PC-9 (cell line): ENCODE measurements at regions not wholly inside any gene's neighbourhood (a gene's known extent, or its start where the extent isn't known, plus 50 kb on each side); places are given as distances from the start of the nearest gene placed in this dataset.
A peak's percentile ranks its signal among the peaks of the same experiment; 100 is the strongest.

Source experiments
- BruUV-seq: library from RNA; stranded (reverse); fragments of 400-500 nt; replicated peaks from 2 replicates; lab custom pipeline; 2021; lab: Mats Ljungman, UMichigan
- CTCF ChIA-PET: fragments of 300-600 bp; sonication (Branson Sonifier 250); formaldehyde crosslinking; loops from one replicate; lab custom pipeline; 2022; ENCODE audit warnings: antibody characterized with exemption; lab: Charles Lee
- POLR2A ChIA-PET: fragments of 300-600 bp; sonication (Branson Sonifier 250); formaldehyde crosslinking; loops from one replicate; lab custom pipeline; 2022; ENCODE audit warnings: antibody characterized with exemption; ENCODE audit not compliant: unreplicated experiment; lab: Charles Lee
- DNase-seq, 2 experiments: peaks; one replicate each; pipeline versions ENCODE4 v3.0.0 to v3.0.0-alpha.2; 2015 to 2022; ENCODE audit warnings: mixed read lengths in 1 of 2
- H2AFZ ChIP-seq: fragments of 200-600 bp; sonication (generic); 2 replicates; pipeline ENCODE4 v1.8.1; 2017; ENCODE audit warnings: antibody characterized with exemption
- H3F3A ChIP-seq: fragments of 200-600 bp; sonication (generic); 2 replicates; pipeline ENCODE4 v1.8.1; 2017; ENCODE audit warnings: antibody characterized with exemption, mild to moderate bottlenecking, low read depth; ENCODE audit not compliant: insufficient read depth
- H3K27ac ChIP-seq: fragments of 200-600 bp; sonication (generic); 2 replicates; pipeline ENCODE4 v1.6.1; 2016; ENCODE audit warnings: mixed run types
- H3K27me3 ChIP-seq: fragments of 200-600 bp; sonication (generic); 2 replicates; pipeline ENCODE4 v1.6.1; 2016; ENCODE audit warnings: low read depth, mixed run types; ENCODE audit not compliant: insufficient read depth
- H3K36me3 ChIP-seq: fragments of 200-600 bp; sonication (generic); 2 replicates; pipeline ENCODE4 v1.6.1; 2016; ENCODE audit warnings: low read depth, mixed run types
- H3K4me1 ChIP-seq: fragments of 200-600 bp; sonication (generic); replicated peaks from 2 replicates; pipeline ENCODE4 v1.6.1; 2016; ENCODE audit warnings: mixed run types; ENCODE audit not compliant: insufficient read depth
- H3K4me2 ChIP-seq: fragments of 200-600 bp; sonication (generic); 2 replicates; pipeline ENCODE4 v1.6.1; 2017; ENCODE audit warnings: mixed run types
- H3K4me3 ChIP-seq: fragments of 200-600 bp; sonication (generic); 2 replicates; pipeline ENCODE4 v1.6.1; 2016; ENCODE audit warnings: mixed run types
- H3K79me2 ChIP-seq: fragments of 200-600 bp; sonication (generic); 2 replicates; pipeline ENCODE4 v1.6.1; 2017; ENCODE audit warnings: low read depth, mixed run types
- H3K9me2 ChIP-seq: fragments of 200-600 bp; sonication (generic); 2 replicates; pipeline ENCODE4 v1.8.1; 2017; ENCODE audit warnings: mild to moderate bottlenecking; ENCODE audit not compliant: insufficient read depth
- H3K9me3 ChIP-seq: fragments of 200-600 bp; sonication (generic); 2 replicates; pipeline ENCODE4 v1.8.1; 2016; ENCODE audit warnings: low read depth; ENCODE audit not compliant: insufficient read depth
- H4K20me1 ChIP-seq: fragments of 200-600 bp; sonication (generic); 2 replicates; pipeline ENCODE4 v1.8.1; 2017; ENCODE audit not compliant: insufficient read depth
- EZH2 ChIP-seq: fragments of 200-600 bp; sonication (generic); IDR thresholded peaks from 2 replicates; pipeline ENCODE4 v1.8.0; 2017; ENCODE audit warnings: antibody characterized with exemption, low read depth
- intact Hi-C: fragments of 100-400 bp; cut with micrococcal nuclease; formaldehyde crosslinking; loops from one replicate; pipeline ENCODE4 v1.10.0; 2022; ENCODE audit not compliant: unreplicated experiment
- TF ChIP-seq, protein P1 (sequence below): fragments of 200-600 bp; sonication (generic); conservative IDR thresholded peaks from 2 replicates; pipeline ENCODE4 v1.6.1; 2017; ENCODE audit warnings: mixed run types, antibody characterized with exemption, mild to moderate bottlenecking, moderate library complexity

DNA sequence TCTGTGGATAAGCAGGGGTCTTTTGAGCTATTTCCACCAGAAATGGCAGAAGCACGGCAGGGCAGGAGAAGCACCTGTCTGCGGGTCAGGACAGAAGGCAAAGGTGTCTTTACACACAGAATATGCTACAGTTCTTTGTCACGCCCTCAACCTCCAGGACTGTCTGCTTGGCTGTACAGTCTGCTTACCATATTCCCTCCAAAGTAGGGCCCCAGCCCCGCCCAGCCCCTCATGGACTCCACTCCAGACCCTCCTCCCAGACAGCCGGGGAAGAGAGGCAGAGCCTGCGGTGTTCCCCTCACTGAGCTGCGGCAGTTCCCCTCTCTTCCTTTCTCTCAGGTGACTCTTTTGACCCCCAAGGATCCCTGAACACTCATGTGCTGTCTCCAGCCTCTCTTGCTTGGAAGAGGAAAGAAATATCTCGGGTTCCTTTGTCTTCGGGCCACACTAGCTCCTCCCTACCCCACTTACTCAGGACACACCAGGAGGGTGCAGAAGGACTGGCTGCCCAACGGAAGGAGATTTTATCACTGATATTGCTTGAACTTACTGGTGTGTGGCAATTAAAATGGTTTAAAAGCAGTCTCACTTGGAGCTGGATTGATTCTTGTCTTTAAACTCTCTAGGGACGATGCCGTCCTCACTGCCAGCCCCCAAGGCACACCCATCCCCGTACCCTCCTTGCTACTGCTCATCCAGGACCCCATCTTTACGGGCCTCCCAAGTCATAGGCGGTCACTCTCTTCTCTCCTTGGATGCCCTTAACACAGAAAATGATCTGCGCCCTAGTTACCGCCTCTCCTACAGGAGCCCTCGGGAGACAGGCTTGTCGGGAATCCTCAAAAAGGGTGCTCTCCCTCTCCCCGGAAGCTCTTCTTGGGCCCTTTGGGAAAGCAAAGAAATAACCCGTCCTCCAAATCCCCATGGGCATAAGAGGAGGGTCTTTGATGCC, 169.7 kb downstream of the TOMM20 start:
- BruUV-seq, result no TSS peak
- Histone ChIP-seq H3K9me2 (no peaks in the 10 kb centered on the region), H3K27ac (peak overlapping the region; percentile 99), H3K36me3 (no peaks in the 10 kb centered on the region), H3K27me3 (no peaks in the 10 kb centered on the region), H3K4me3 (peak overlapping the region; percentile 37; the same call in 1 of the 2 replicates), H3K4me1 (peaks cover 94% of the 10 kb centered on the region), H3F3A (peaks cover 87% of the 10 kb centered on the region), H2AFZ (no peak overlapping the region), H3K79me2 (peaks cover 20% of the 10 kb centered on the region), H3K9me3 (no peaks in the 10 kb centered on the region), H3K4me2 (peak overlapping the region; percentile 93), H4K20me1 (no peaks in the 10 kb centered on the region)
- DNase-seq, result peak in 1 of 2 experiments; percentile 72
- intact Hi-C loops, result no loop called here
- TF ChIP-seq, protein P1, sequence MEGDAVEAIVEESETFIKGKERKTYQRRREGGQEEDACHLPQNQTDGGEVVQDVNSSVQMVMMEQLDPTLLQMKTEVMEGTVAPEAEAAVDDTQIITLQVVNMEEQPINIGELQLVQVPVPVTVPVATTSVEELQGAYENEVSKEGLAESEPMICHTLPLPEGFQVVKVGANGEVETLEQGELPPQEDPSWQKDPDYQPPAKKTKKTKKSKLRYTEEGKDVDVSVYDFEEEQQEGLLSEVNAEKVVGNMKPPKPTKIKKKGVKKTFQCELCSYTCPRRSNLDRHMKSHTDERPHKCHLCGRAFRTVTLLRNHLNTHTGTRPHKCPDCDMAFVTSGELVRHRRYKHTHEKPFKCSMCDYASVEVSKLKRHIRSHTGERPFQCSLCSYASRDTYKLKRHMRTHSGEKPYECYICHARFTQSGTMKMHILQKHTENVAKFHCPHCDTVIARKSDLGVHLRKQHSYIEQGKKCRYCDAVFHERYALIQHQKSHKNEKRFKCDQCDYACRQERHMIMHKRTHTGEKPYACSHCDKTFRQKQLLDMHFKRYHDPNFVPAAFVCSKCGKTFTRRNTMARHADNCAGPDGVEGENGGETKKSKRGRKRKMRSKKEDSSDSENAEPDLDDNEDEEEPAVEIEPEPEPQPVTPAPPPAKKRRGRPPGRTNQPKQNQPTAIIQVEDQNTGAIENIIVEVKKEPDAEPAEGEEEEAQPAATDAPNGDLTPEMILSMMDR, result no peak
- no peak for TF ChIP-seq EZH2
- POLR2A ChIA-PET, result interaction anchor here (0.5 to 0.6 kb wide), 4 partner anchors 15 to 347 kb away, joined by 3 to 5 read pairs (median 4); no protein-coding TSS in a partner anchor
- CTCF ChIA-PET, result interaction anchor here (0.6 to 1.0 kb wide), 2 partner anchors 17 to 1246 kb away, joined by 3 to 8 read pairs; no protein-coding TSS in a partner anchor

DNA sequence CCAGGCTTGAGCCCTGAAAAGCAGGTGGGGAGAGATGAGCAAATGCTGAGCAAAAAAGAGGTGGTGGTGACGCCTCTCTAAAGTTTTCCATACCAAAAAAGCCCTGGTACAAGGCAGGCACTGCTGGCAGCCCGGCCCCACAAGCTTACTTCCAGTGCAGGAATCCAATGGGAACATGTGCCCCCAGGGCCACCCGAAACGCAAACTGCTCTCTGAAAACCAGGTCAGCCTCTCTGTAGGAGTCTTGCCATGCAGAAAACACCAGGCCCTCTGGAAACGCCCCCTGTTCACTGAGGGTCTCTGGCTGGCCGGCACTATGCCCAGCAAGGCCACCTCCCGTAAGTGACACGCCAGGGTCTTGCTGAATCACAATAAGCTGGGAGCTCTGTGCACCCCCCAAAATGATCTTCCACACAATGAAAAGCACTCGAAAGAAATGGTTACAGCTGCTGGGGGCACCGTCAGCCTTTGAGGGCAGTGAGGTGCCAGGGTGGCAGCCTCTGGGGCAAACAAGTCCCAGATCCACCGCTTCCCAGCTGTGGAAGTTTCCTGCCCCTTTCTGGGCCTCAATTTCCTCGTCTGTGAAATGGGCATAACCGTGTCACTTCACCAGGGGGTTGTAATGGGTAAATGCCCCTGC, 170.5 kb downstream of the TOMM20 start:
- intact Hi-C loops, result no loop called here
- H3K9me3 ChIP-seq, result no peaks in the 10 kb centered on the region
- H3K27ac ChIP-seq, result peak overlapping the region; percentile 99
- CTCF ChIA-PET, result interaction anchor here (1.0 to 1.2 kb wide), 2 partner anchors 18 to 463 kb away, joined by 3 read pairs; no protein-coding TSS in a partner anchor
- BruUV-seq, result TSS peak; percentile 16
- peak overlapping the region; percentile 62; the same call in 1 of the 2 replicates for H2AFZ ChIP-seq
- no peaks in the 10 kb centered on the region for H3K36me3 ChIP-seq
- peaks cover 88% of the 10 kb centered on the region for H3K4me1 ChIP-seq
- H3K79me2 ChIP-seq, result peaks cover 20% of the 10 kb centered on the region
- H3F3A ChIP-seq, result peaks cover 81% of the 10 kb centered on the region
- POLR2A ChIA-PET, result interaction anchor here (0.5 to 1.6 kb wide), 4 partner anchors 15 to 121 kb away, joined by 3 to 21 read pairs (median 4); no protein-coding TSS in a partner anchor
- peak in 1 of 2 experiments; percentile 85 for DNase-seq
- no peaks in the 10 kb centered on the region for H3K27me3 ChIP-seq
- TF ChIP-seq EZH2, result no peak
- TF ChIP-seq, protein P1, result no peak
- peak overlapping the region; percentile 37; the same call in 1 of the 2 replicates for H3K4me3 ChIP-seq
- no peaks in the 10 kb centered on the region for H3K9me2 ChIP-seq
- H3K4me2 ChIP-seq, result peak overlapping the region; percentile 93
- H4K20me1 ChIP-seq, result no peaks in the 10 kb centered on the region
